ENCODE measurements at regions not wholly inside any gene's neighbourhood (a gene's known extent, or its start where the extent isn't known, plus 50 kb on each side); places are given as distances from the start of the nearest gene placed in this dataset.

GRCh38 chr1:55631509-55631908, 416.3 kb upstream of the USP24 start:
- CTCF ChIA-PET = interaction anchor here (0.6 to 0.7 kb wide), 2 partner anchors 117 to 235 kb away, joined by 3 to 4 read pairs; no protein-coding TSS in a partner anchor
- H3K27ac Mint-ChIP-seq (ENCODE audit: unreplicated experiment) = no peak overlapping the region
- BruUV-seq (replicated peaks) = no TSS peak
- peaks cover 7% of the 10 kb centered on the region for H3K9me3 Mint-ChIP-seq (ENCODE audit: low read depth, unreplicated experiment)
- H3K4me1 Mint-ChIP-seq (ENCODE audit: low read depth, unreplicated experiment) = peaks cover 34% of the 10 kb centered on the region
- no peaks in the 10 kb centered on the region for H3K36me3 Mint-ChIP-seq (ENCODE audit: insufficient read depth, unreplicated experiment)
- no peaks in the 10 kb centered on the region for H3K27me3 Mint-ChIP-seq (ENCODE audit: unreplicated experiment)
- TF ChIP-seq CTCF (IDR thresholded peaks at IDR 0.05; ENCODE audit: unreplicated experiment) = no peak
- H3K4me3 Mint-ChIP-seq (ENCODE audit: low read depth, unreplicated experiment) = no peak overlapping the region
- intact Hi-C loops (cut with micrococcal nuclease; ENCODE audit: unreplicated experiment) = no loop called here
- DNase-seq = no peak

GRCh38 chr1:55626326-55626725, 411.2 kb upstream of the USP24 start:
- no peaks in the 10 kb centered on the region for H3K36me3 Mint-ChIP-seq (ENCODE audit: insufficient read depth, unreplicated experiment)
- CTCF ChIA-PET = no interaction called here
- no peaks in the 10 kb centered on the region for H3K4me1 Mint-ChIP-seq (ENCODE audit: low read depth, unreplicated experiment)
- TF ChIP-seq CTCF (IDR thresholded peaks at IDR 0.05; ENCODE audit: unreplicated experiment) = no peak
- BruUV-seq (replicated peaks) = no TSS peak
- intact Hi-C loops (cut with micrococcal nuclease; ENCODE audit: unreplicated experiment) = no loop called here
- no peak overlapping the region for H3K27ac Mint-ChIP-seq (ENCODE audit: unreplicated experiment)
- H3K9me3 Mint-ChIP-seq (ENCODE audit: low read depth, unreplicated experiment) = peaks cover 6% of the 10 kb centered on the region
- H3K27me3 Mint-ChIP-seq (ENCODE audit: unreplicated experiment) = no peaks in the 10 kb centered on the region
- H3K4me3 Mint-ChIP-seq (ENCODE audit: low read depth, unreplicated experiment) = no peak overlapping the region
- DNase-seq = no peak

GRCh38 chr1:55624766-55625165, 409.6 kb upstream of the USP24 start:
- Mint-ChIP-seq H3K9me3 (ENCODE audit: low read depth, unreplicated experiment) (peaks cover 8% of the 10 kb centered on the region), H3K36me3 (ENCODE audit: insufficient read depth, unreplicated experiment) (no peaks in the 10 kb centered on the region), H3K27ac (ENCODE audit: unreplicated experiment) (no peak overlapping the region), H3K4me3 (ENCODE audit: low read depth, unreplicated experiment) (no peak overlapping the region), H3K4me1 (ENCODE audit: low read depth, unreplicated experiment) (peaks cover 4% of the 10 kb centered on the region), H3K27me3 (ENCODE audit: unreplicated experiment) (no peaks in the 10 kb centered on the region)
- no peak for TF ChIP-seq CTCF (IDR thresholded peaks at IDR 0.05; ENCODE audit: unreplicated experiment)
- intact Hi-C loops (cut with micrococcal nuclease; ENCODE audit: unreplicated experiment) = no loop called here
- CTCF ChIA-PET = no interaction called here
- BruUV-seq (replicated peaks) = no TSS peak
- DNase-seq = no peak

GRCh38 chr1:55623311-55623710, 408.1 kb upstream of the USP24 start:
- Mint-ChIP-seq H3K27ac (ENCODE audit: unreplicated experiment) (no peak overlapping the region), H3K4me3 (ENCODE audit: low read depth, unreplicated experiment) (no peak overlapping the region), H3K9me3 (ENCODE audit: low read depth, unreplicated experiment) (peaks cover 7% of the 10 kb centered on the region), H3K27me3 (ENCODE audit: unreplicated experiment) (no peaks in the 10 kb centered on the region), H3K4me1 (ENCODE audit: low read depth, unreplicated experiment) (peaks cover 7% of the 10 kb centered on the region), H3K36me3 (ENCODE audit: insufficient read depth, unreplicated experiment) (no peaks in the 10 kb centered on the region)
- intact Hi-C loops (cut with micrococcal nuclease; ENCODE audit: unreplicated experiment) = no loop called here
- no peak for DNase-seq
- no TSS peak for BruUV-seq (replicated peaks)
- CTCF ChIA-PET = no interaction called here
- no peak for TF ChIP-seq CTCF (IDR thresholded peaks at IDR 0.05; ENCODE audit: unreplicated experiment)

All from Calu3 (cell line).